Adrenal gland (tissue), 9 donors: ENCODE measurements at regions not wholly inside any gene's neighbourhood (a gene's known extent, or its start where the extent isn't known, plus 50 kb on each side); places are given as distances from the start of the nearest gene placed in this dataset.

Experiments
- DNase-seq, 7 donors: peaks; one replicate each; pipeline ENCODE4 v3.0.0-alpha.2; 2019 to 2020
- H3K27ac ChIP-seq, 5 donors: fragments of 200-600 bp; sonication (generic) in 4 of 5; 1 replicate in 3 of 5; 2 replicates in 2 of 5; pipeline versions ENCODE4 v1.5.1 to v1.8.0; 2016 to 2020; ENCODE audit warnings: mild to moderate bottlenecking in 1 of 5
- H3K27me3 ChIP-seq: fragments of 200-600 bp; 2 replicates; pipeline ENCODE4 v1.8.0; 2021
- H3K36me3 ChIP-seq, 2 donors: fragments of 200-600 bp; replicated peaks in 1 of 2; 1 replicate in 1 of 2; 2 replicates in 1 of 2; pipeline versions ENCODE4 v1.5.1 to v1.8.0; 2018 to 2022
- H3K4me1 ChIP-seq, 2 donors: fragments of 200-600 bp; replicated peaks in 1 of 2; 1 replicate in 1 of 2; 2 replicates in 1 of 2; pipeline versions ENCODE4 v1.5.1 to v1.8.0; 2018 to 2021
- H3K4me3 ChIP-seq, 4 donors: fragments of 200-600 bp; sonication (generic) in 3 of 4; one replicate each; pipeline ENCODE4 v1.5.1; 2016 to 2018
- H3K9me3 ChIP-seq, 3 donors: fragments of 200-600 bp; sonication (generic) in 1 of 3; replicated peaks in 1 of 3; 1 replicate in 2 of 3; 2 replicates in 1 of 3; pipeline versions ENCODE4 v1.5.1 to v1.8.0; 2016 to 2021
- CTCF ChIP-seq, 6 experiments: fragments of 450-650 bp in 4 of 6; fragments of 200-600 bp in 2 of 6; sonication (generic) in 1 of 6; IDR thresholded peaks; 1 replicate in 5 of 6; 2 replicates in 1 of 6; pipeline versions ENCODE4 v1.5.1 to v1.8.0; 2016 to 2021; ENCODE audit warnings: antibody characterized with exemption in 6 of 6, mild to moderate bottlenecking in 2 of 6, moderate library complexity in 1 of 6
- POLR2A ChIP-seq, 2 donors: fragments of 450-650 bp; IDR thresholded peaks; one replicate each; pipeline ENCODE4 v1.6.1; 2017; ENCODE audit warnings: antibody characterized with exemption in 2 of 2, mild to moderate bottlenecking in 2 of 2, moderate library complexity in 1 of 2
- WGBS, 4 donors: extraction: QIAGEN DNeasy Blood & Tissue Kit in 2 of 4; methylation state at CpG; one replicate each; pipeline versions ENCODE4 v1.1.5 to v1.1.7; 2013 to 2017; 5-methylcytosine and 5-hydroxymethylcytosine counted together
- intact Hi-C, 2 donors: fragments of 100-400 bp; cut with DNase I; formaldehyde crosslinking; loops; one replicate each; pipeline versions ENCODE4 v1.14.1 to v1.15.0; 2022 to 2023
- donor health status: healthy with polysubstance abuse.
- donor health status: Bipolar disorder and iron deficiency.
- donor health status: DM: yes; HTN: yes; CAD: no.
- donor health status: DM: no; HTN: no; CAD: no.
- donor health status: DM: no; HTN: no; CAD: no.

GRCh38 chr9:30301271-30301963 lies 2083.0 kb upstream of the ACO1 start:
- Histone ChIP-seq H3K4me3 (no peak overlapping the region), H3K4me1 (no peaks in the 10 kb centered on the region), H3K27ac (peak overlapping the region in 1 of 5 donors; percentile 18), H3K9me3 (no peaks in the 10 kb centered on the region), H3K36me3 (no peaks in the 10 kb centered on the region), H3K27me3 (no peaks in the 10 kb centered on the region)
- intact Hi-C loops = no loop called here
- 24 to 32% (median 28%) methylated on average over 5 of the region's 5 CpGs for WGBS, 4 donors
- TF ChIP-seq POLR2A (IDR thresholded peaks at IDR 0.05) (no peak), CTCF (IDR thresholded peaks at IDR 0.05) (no peak)
- peak in 2 of 7 donors; percentile 12 to 13 for DNase-seq

- TF ChIP-seq POLR2A (IDR thresholded peaks at IDR 0.05) (no peak), CTCF (IDR thresholded peaks at IDR 0.05) (no peak)
- no peaks in the 10 kb centered on the region for H3K4me1 ChIP-seq
- intact Hi-C loops = no loop called here
- H3K27ac ChIP-seq = no peak overlapping the region
- 71 to 90% (median 88%) methylated on average over 2 of the region's 2 CpGs for WGBS, 4 donors
- peaks cover 0 to under 1% (median 0%) of the 10 kb centered on the region in 3 donors for H3K9me3 ChIP-seq
- no peak for DNase-seq
- H3K36me3 ChIP-seq = no peaks in the 10 kb centered on the region
- no peak overlapping the region for H3K4me3 ChIP-seq
- no peaks in the 10 kb centered on the region for H3K27me3 ChIP-seq
Measured at GRCh38 chr9:30310711-30311110, 2073.7 kb upstream of the ACO1 start.

DNA sequence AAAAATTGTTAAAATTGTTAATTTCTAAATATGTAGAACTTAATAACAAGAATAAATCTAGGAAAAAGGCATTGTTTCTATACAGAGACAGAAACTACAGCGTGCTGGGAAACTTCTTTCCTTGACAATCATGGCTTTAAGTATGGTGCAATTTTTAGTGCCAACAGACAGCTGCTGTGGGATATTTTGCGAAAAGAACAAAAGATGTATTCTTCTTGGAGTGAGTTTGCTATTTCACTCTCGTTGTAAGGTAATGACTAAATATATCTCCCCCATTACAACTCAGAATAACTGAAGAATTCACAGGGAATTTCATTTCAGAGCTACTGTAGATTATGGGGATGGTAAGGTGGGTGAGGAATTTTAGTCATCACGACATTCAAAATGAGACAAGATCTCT lies 2055.0 kb upstream of the ACO1 start:
- Histone ChIP-seq H3K27me3 (no peaks in the 10 kb centered on the region), H3K36me3 (no peaks in the 10 kb centered on the region), H3K27ac (no peak overlapping the region), H3K4me3 (no peak overlapping the region), H3K4me1 (no peaks in the 10 kb centered on the region), H3K9me3 (no peaks in the 10 kb centered on the region)
- TF ChIP-seq POLR2A (IDR thresholded peaks at IDR 0.05) (no peak), CTCF (IDR thresholded peaks at IDR 0.05) (no peak)
- intact Hi-C loops = no loop called here
- 65 to 73% (median 69%) methylated on average over 4 of the region's 4 CpGs for WGBS, 4 donors
- no peak for DNase-seq

DNA sequence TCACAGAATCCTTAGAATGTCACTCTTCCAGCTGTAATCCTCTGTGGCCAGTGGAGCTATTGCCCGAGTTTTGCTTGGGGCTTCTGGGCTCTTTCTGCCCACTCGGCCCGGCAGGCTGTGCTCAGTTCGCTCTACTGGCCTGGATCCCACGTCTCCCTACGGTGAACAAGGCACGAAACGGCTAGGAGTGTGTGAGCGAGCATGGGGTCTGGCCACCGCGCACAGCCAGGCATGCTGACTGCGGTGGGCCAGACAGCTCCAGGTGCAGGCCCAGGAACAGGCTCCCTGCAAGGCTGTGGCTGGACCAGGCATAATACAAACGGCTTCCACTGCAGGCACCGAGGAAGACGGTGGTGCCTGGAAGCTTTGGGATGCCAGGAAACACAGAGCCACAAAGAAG lies 2035.5 kb upstream of the ACO1 start:
- intact Hi-C loops = no loop called here
- TF ChIP-seq POLR2A (IDR thresholded peaks at IDR 0.05) = no peak
- TF ChIP-seq CTCF (IDR thresholded peaks at IDR 0.05) = no peak
- 81 to 94% (median 88%) methylated on average over 10 to 15 of the region's 15 CpGs for WGBS, 4 donors

More for the DNA sequence above, 2035.5 kb upstream of the ACO1 start:
- Histone ChIP-seq H3K4me1 (no peaks in the 10 kb centered on the region), H3K27ac (no peak overlapping the region), H3K36me3 (no peaks in the 10 kb centered on the region), H3K27me3 (no peaks in the 10 kb centered on the region), H3K4me3 (no peak overlapping the region), H3K9me3 (no peaks in the 10 kb centered on the region)
- no peak for DNase-seq
